HCT116 (cell line): ENCODE measurements at regions not wholly inside any gene's neighbourhood (a gene's known extent, or its start where the extent isn't known, plus 50 kb on each side); places are given as distances from the start of the nearest gene placed in this dataset.

ENCODE experiments used
- ATAC-seq: fragments of 200-7000 bp; cut with Tn5 transposase; 2 replicates; pipeline ENCODE4 v1.9.1; 2020; ENCODE audit warnings: mild to moderate bottlenecking, moderate library complexity
- BruUV-seq: library from RNA; stranded (reverse); fragments of 400-500 nt; replicated peaks from 2 replicates; lab custom pipeline; 2021; lab: Mats Ljungman, UMichigan
- CTCF ChIA-PET: fragments of 300-600 bp; sonication (Branson Sonifier 250); formaldehyde crosslinking; loops from one replicate; lab custom pipeline; 2021; ENCODE audit warnings: antibody characterized with exemption; lab: Charles Lee
- POLR2A ChIA-PET: fragments of 300-600, 350-600 bp; sonication (Branson Sonifier 250); formaldehyde crosslinking; loops from one replicate; lab custom pipeline; 2021; ENCODE audit warnings: antibody characterized with exemption; lab: Charles Lee
- RAD21 ChIA-PET, 2 experiments: fragments of 300-600 bp; sonication (Branson Sonifier 250); formaldehyde crosslinking; loops; one replicate each; lab custom pipeline; 2023; ENCODE audit warnings: low total read pairs in 2 of 2; ENCODE audit not compliant: uncharacterized antibody in 2 of 2, unreplicated experiment in 2 of 2, low non-redundant PET in 1 of 2; lab: Charles Lee
- DNase-seq: peaks from one replicate; pipeline ENCODE4 v3.0.0-alpha.2; 2010; ENCODE audit warnings: low read depth, low spot score
- H2AFZ ChIP-seq: fragments of 200-600 bp; shearing (Covaris generic), sonication (generic); 2 replicates; pipeline ENCODE4 v1.6.1; 2017; ENCODE audit warnings: low read depth, mixed run types, mixed read lengths, antibody characterized with exemption, low read length; ENCODE audit not compliant: poor library complexity, severe bottlenecking
- H3K27ac ChIP-seq: 2 replicates; pipeline ENCODE4 v1.5.1; 2012; ENCODE audit warnings: low read depth, low read length
- H3K27me3 ChIP-seq: fragments of 200-600 bp; sonication (generic); 2 replicates; pipeline ENCODE4 v1.6.1; 2016; ENCODE audit warnings: mixed run types, low read length, mixed read lengths; ENCODE audit not compliant: insufficient read depth
- H3K36me3 ChIP-seq, 2 experiments: fragments of 200-500 bp in 1 of 2; fragments of 200-600 bp in 1 of 2; sonication (Bioruptor generic) in 1 of 2; sonication (generic) in 1 of 2; 2 replicates each; pipeline versions ENCODE4 v1.5.1 to v1.6.1; 2014 to 2016; ENCODE audit warnings: low read length in 2 of 2, inconsistent platforms in 1 of 2, mixed read lengths in 1 of 2, mixed run types in 1 of 2; ENCODE audit not compliant: insufficient read depth in 2 of 2, control insufficient read depth in 1 of 2
- H3K4me1 ChIP-seq, 2 experiments: fragments of 200-600 bp in 1 of 2; sonication (generic) in 1 of 2; 2 replicates each; pipeline versions ENCODE4 v1.5.1 to v1.6.1; 2012 to 2017; ENCODE audit warnings: low read length in 2 of 2, inconsistent platforms in 1 of 2, mild to moderate bottlenecking in 1 of 2, mixed read lengths in 1 of 2, mixed run types in 1 of 2, moderate library complexity in 1 of 2; ENCODE audit not compliant: insufficient read depth in 2 of 2, control insufficient read depth in 1 of 2
- H3K4me2 ChIP-seq: fragments of 200-600 bp; sonication (generic); 2 replicates; pipeline ENCODE4 v1.6.1; 2017; ENCODE audit warnings: mixed run types, low read length, mixed read lengths
- H3K4me3 ChIP-seq, 2 experiments: fragments of 200-600 bp in 1 of 2; sonication (generic) in 1 of 2; replicated peaks in 1 of 2; 2 replicates each; pipeline ENCODE4 v1.5.1; 2011 to 2016; ENCODE audit warnings: low read length in 2 of 2, control low read depth in 1 of 2, low read depth in 1 of 2, mild to moderate bottlenecking in 1 of 2, mixed read lengths in 1 of 2, mixed run types in 1 of 2
- H3K79me2 ChIP-seq: fragments of 200-600 bp; sonication (generic); 2 replicates; pipeline ENCODE4 v1.6.1; 2017; ENCODE audit warnings: mild to moderate bottlenecking, mixed run types, low read length, moderate library complexity, mixed read lengths; ENCODE audit not compliant: insufficient read depth
- H3K9ac ChIP-seq: fragments of 200-600 bp; sonication (generic); 2 replicates; pipeline ENCODE4 v1.6.1; 2016; ENCODE audit warnings: low read length, mixed read lengths
- H3K9me2 ChIP-seq: fragments of 200-600 bp; sonication (generic), shearing (Covaris generic); 2 replicates; pipeline ENCODE4 v1.6.1; 2017; ENCODE audit warnings: mixed run types, mild to moderate bottlenecking, moderate library complexity; ENCODE audit not compliant: insufficient read depth
- H3K9me3 ChIP-seq, 2 experiments: fragments of 200-500 bp in 1 of 2; fragments of 200-600 bp in 1 of 2; sonication (Bioruptor generic) in 1 of 2; sonication (generic) in 1 of 2; 2 replicates each; pipeline ENCODE4 v1.6.1; 2014 to 2017; ENCODE audit warnings: low read length in 2 of 2, mixed read lengths in 2 of 2, inconsistent platforms in 1 of 2, low read depth in 1 of 2, mild to moderate bottlenecking in 1 of 2, mixed run types in 1 of 2, moderate library complexity in 1 of 2; ENCODE audit not compliant: control insufficient read depth in 1 of 2, insufficient read depth in 1 of 2
- H4K20me1 ChIP-seq: fragments of 200-600 bp; sonication (generic), shearing (Covaris generic); 2 replicates; pipeline ENCODE4 v1.6.1; 2017; ENCODE audit warnings: mixed run types, mild to moderate bottlenecking, moderate library complexity; ENCODE audit not compliant: insufficient read depth
- CEBPB ChIP-seq: IDR thresholded peaks from 2 replicates; pipeline ENCODE4 v1.6.1; 2012; ENCODE audit warnings: low read depth
- ELF1 ChIP-seq: IDR thresholded peaks from 2 replicates; pipeline ENCODE4 v1.6.1; 2012; ENCODE audit warnings: low read depth, borderline replicate concordance
- EZH2 ChIP-seq: fragments of 200-600 bp; sonication (generic); IDR thresholded peaks from 2 replicates; pipeline ENCODE4 v1.6.1; 2017; ENCODE audit warnings: antibody characterized with exemption, mixed run types
- FOSL1 ChIP-seq: IDR thresholded peaks from 2 replicates; pipeline ENCODE4 v1.6.1; 2012; ENCODE audit warnings: low read depth
- JUND ChIP-seq: IDR thresholded peaks from 2 replicates; pipeline ENCODE4 v1.6.1; 2012
- MAX ChIP-seq: IDR thresholded peaks from 2 replicates; pipeline ENCODE4 v1.6.1; 2012
- POLR2AphosphoS5 ChIP-seq: IDR thresholded peaks from 2 replicates; pipeline ENCODE4 v1.6.1; 2011; ENCODE audit warnings: mild to moderate bottlenecking, low read depth, low read length, moderate library complexity
- RAD21 ChIP-seq: IDR thresholded peaks from 2 replicates; pipeline ENCODE4 v1.6.1; 2012; ENCODE audit warnings: low read depth, mild to moderate bottlenecking
- SIN3A ChIP-seq: IDR thresholded peaks from 2 replicates; pipeline ENCODE4 v1.6.1; 2012; ENCODE audit warnings: low read depth
- SP1 ChIP-seq: IDR thresholded peaks from 2 replicates; pipeline ENCODE4 v1.6.1; 2012; ENCODE audit warnings: low read depth
- SRF ChIP-seq: IDR thresholded peaks from 2 replicates; pipeline ENCODE4 v1.6.1; 2012; ENCODE audit warnings: low read depth
- TCF7L2 ChIP-seq: IDR thresholded peaks from 2 replicates; pipeline ENCODE4 v1.7.0; 2011; ENCODE audit warnings: borderline replicate concordance, inconsistent platforms; ENCODE audit not compliant: insufficient read depth, insufficient read length; ENCODE audit errors: extremely low read depth
- YY1 ChIP-seq: IDR thresholded peaks from 2 replicates; pipeline ENCODE4 v1.6.1; 2011; ENCODE audit warnings: low read length, low read depth, moderate library complexity, mild to moderate bottlenecking; ENCODE audit not compliant: insufficient replicate concordance; ENCODE audit errors: extremely low read depth
- ZBTB33 ChIP-seq: IDR thresholded peaks from 2 replicates; pipeline ENCODE4 v1.6.1; 2011; ENCODE audit warnings: mild to moderate bottlenecking, low read length, moderate library complexity; ENCODE audit not compliant: insufficient replicate concordance; ENCODE audit errors: extremely low read depth
- ZNF274 ChIP-seq: fragments of 200-500 bp; sonication (Bioruptor generic); IDR thresholded peaks from 2 replicates; pipeline ENCODE4 v1.6.1; 2014; ENCODE audit warnings: mild to moderate bottlenecking, low read depth, low read length, inconsistent platforms
- intact Hi-C: fragments of 100-400 bp; cut with micrococcal nuclease; formaldehyde crosslinking; loops from 2 replicates; pipeline ENCODE4 v1.10.0; 2022
- TF ChIP-seq, protein P1 (sequence below): IDR thresholded peaks from 2 replicates; pipeline ENCODE4 v1.6.1; 2012; ENCODE audit warnings: low read depth
- TF ChIP-seq, protein P2 (sequence below), 3 experiments: fragments of 200-600 bp in 1 of 3; sonication (generic) in 1 of 3; IDR thresholded peaks in 2 of 3; conservative IDR thresholded peaks in 1 of 3; 2 replicates each; pipeline ENCODE4 v1.5.1; 2012 to 2017; ENCODE audit warnings: low read depth in 2 of 3, low read length in 2 of 3, antibody characterized with exemption in 1 of 3, borderline replicate concordance in 1 of 3, control low read depth in 1 of 3, mild to moderate bottlenecking in 1 of 3, mixed read lengths in 1 of 3, mixed run types in 1 of 3, moderate library complexity in 1 of 3; ENCODE audit not compliant: insufficient read depth in 1 of 3
- TF ChIP-seq, protein P3 (sequence below): IDR thresholded peaks from 2 replicates; pipeline ENCODE4 v1.6.1; 2012

GRCh38 chr5:162721125-162721524, 653.6 kb downstream of the GABRG2 start (continued):
- TF ChIP-seq ZNF274 (no peak), ELF1 (no peak), POLR2AphosphoS5 (no peak), JUND (no peak), EZH2 (no peak)

DNA sequence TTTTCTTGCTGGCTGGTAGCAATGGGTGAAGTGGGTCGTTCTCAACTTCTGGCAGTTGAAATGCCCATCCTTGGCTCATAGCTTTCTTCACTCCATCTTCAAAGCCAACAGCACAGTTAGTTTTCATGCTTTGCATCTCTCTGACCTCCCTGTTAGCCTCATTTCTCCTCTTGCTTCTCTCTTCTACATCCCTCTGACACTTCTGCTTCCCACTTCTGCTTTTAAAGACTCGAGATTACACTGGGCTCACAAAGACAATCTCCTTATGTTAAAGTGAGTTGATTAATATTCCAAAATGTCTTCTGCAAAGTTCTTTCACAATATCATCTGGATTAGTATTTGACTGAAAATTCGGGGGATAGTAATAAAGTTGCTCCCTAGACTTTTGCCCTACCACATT, 684.8 kb upstream of the CCNG1 start:
- no peaks in the 10 kb centered on the region for H3K36me3 ChIP-seq
- RAD21 ChIA-PET, result no interaction called here
- H3K9ac ChIP-seq, result no peak overlapping the region
- H3K79me2 ChIP-seq, result no peaks in the 10 kb centered on the region
- intact Hi-C loops, result no loop called here
- DNase-seq, result no peak
- POLR2A ChIA-PET, result no interaction called here
- no peak overlapping the region for H3K27ac ChIP-seq
- no peaks in the 10 kb centered on the region for H3K9me2 ChIP-seq
- no peaks in the 10 kb centered on the region for H3K4me1 ChIP-seq
- CTCF ChIA-PET, result no interaction called here
- no peak overlapping the region for H3K4me2 ChIP-seq
- no peaks in the 10 kb centered on the region for H4K20me1 ChIP-seq
- no TSS peak for BruUV-seq
- no peak for ATAC-seq
- H3K4me3 ChIP-seq, result no peak overlapping the region
- H3K9me3 ChIP-seq, result peaks cover 0 to 5% of the 10 kb centered on the region in 2 experiments; a peak in 2 of 4 replicates
- H3K27me3 ChIP-seq, result no peaks in the 10 kb centered on the region
- H2AFZ ChIP-seq, result no peak overlapping the region
- no peak for TF ChIP-seq CEBPB
- TF ChIP-seq SRF, result no peak
- TF ChIP-seq POLR2AphosphoS5, result no peak
- TF ChIP-seq, protein P1, sequence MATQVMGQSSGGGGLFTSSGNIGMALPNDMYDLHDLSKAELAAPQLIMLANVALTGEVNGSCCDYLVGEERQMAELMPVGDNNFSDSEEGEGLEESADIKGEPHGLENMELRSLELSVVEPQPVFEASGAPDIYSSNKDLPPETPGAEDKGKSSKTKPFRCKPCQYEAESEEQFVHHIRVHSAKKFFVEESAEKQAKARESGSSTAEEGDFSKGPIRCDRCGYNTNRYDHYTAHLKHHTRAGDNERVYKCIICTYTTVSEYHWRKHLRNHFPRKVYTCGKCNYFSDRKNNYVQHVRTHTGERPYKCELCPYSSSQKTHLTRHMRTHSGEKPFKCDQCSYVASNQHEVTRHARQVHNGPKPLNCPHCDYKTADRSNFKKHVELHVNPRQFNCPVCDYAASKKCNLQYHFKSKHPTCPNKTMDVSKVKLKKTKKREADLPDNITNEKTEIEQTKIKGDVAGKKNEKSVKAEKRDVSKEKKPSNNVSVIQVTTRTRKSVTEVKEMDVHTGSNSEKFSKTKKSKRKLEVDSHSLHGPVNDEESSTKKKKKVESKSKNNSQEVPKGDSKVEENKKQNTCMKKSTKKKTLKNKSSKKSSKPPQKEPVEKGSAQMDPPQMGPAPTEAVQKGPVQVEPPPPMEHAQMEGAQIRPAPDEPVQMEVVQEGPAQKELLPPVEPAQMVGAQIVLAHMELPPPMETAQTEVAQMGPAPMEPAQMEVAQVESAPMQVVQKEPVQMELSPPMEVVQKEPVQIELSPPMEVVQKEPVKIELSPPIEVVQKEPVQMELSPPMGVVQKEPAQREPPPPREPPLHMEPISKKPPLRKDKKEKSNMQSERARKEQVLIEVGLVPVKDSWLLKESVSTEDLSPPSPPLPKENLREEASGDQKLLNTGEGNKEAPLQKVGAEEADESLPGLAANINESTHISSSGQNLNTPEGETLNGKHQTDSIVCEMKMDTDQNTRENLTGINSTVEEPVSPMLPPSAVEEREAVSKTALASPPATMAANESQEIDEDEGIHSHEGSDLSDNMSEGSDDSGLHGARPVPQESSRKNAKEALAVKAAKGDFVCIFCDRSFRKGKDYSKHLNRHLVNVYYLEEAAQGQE, result no peak
- TF ChIP-seq FOSL1, result no peak
- TF ChIP-seq ZBTB33, result no peak
- no peak for TF ChIP-seq RAD21
- TF ChIP-seq MAX, result no peak
- TF ChIP-seq SP1, result no peak
- TF ChIP-seq, protein P2, sequence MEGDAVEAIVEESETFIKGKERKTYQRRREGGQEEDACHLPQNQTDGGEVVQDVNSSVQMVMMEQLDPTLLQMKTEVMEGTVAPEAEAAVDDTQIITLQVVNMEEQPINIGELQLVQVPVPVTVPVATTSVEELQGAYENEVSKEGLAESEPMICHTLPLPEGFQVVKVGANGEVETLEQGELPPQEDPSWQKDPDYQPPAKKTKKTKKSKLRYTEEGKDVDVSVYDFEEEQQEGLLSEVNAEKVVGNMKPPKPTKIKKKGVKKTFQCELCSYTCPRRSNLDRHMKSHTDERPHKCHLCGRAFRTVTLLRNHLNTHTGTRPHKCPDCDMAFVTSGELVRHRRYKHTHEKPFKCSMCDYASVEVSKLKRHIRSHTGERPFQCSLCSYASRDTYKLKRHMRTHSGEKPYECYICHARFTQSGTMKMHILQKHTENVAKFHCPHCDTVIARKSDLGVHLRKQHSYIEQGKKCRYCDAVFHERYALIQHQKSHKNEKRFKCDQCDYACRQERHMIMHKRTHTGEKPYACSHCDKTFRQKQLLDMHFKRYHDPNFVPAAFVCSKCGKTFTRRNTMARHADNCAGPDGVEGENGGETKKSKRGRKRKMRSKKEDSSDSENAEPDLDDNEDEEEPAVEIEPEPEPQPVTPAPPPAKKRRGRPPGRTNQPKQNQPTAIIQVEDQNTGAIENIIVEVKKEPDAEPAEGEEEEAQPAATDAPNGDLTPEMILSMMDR (IDR thresholded peaks at IDR 0.05 in 2 of 3, conservative IDR thresholded peaks at IDR 0.05 in 1 of 3; ENCODE audit: borderline replicate concordance in 1 of 3, insufficient read depth in 1 of 3, low read depth in 2 of 3, low read length in 2 of 3), result no peak
- TF ChIP-seq YY1, result no peak
- no peak for TF ChIP-seq SIN3A
- TF ChIP-seq ZNF274, result no peak
- TF ChIP-seq EZH2, result no peak
- TF ChIP-seq ELF1, result no peak
- TF ChIP-seq, protein P3, sequence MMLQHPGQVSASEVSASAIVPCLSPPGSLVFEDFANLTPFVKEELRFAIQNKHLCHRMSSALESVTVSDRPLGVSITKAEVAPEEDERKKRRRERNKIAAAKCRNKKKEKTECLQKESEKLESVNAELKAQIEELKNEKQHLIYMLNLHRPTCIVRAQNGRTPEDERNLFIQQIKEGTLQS, result no peak
- TF ChIP-seq TCF7L2, result no peak
